ENCODE measurements at regions not wholly inside any gene's neighbourhood (a gene's known extent, or its start where the extent isn't known, plus 50 kb on each side); places are given as distances from the start of the nearest gene placed in this dataset.

DNA sequence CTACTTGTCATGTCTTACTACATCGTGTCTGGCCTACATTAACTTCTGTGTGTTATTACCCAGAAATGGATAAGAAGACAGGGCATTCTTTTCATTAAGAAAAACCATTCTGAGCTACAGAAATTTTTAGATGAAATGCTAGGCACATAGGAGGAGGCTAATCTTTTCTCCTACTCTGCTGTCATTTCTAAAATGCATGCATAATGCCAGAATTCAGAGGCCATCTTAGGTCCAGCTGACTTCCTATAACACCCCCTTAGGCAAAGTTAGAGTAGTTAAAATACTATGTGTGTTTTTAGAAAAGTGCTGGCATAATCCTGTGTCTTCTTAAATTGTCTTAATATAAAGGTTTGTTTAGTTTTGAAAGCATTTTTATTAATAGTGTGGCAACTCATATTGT, 352.6 kb downstream of the CSNK1G3 start:
- H3K4me3 ChIP-seq (ENCODE audit: low read depth, low read length) = no peak overlapping the region
- TF ChIP-seq, protein P1, sequence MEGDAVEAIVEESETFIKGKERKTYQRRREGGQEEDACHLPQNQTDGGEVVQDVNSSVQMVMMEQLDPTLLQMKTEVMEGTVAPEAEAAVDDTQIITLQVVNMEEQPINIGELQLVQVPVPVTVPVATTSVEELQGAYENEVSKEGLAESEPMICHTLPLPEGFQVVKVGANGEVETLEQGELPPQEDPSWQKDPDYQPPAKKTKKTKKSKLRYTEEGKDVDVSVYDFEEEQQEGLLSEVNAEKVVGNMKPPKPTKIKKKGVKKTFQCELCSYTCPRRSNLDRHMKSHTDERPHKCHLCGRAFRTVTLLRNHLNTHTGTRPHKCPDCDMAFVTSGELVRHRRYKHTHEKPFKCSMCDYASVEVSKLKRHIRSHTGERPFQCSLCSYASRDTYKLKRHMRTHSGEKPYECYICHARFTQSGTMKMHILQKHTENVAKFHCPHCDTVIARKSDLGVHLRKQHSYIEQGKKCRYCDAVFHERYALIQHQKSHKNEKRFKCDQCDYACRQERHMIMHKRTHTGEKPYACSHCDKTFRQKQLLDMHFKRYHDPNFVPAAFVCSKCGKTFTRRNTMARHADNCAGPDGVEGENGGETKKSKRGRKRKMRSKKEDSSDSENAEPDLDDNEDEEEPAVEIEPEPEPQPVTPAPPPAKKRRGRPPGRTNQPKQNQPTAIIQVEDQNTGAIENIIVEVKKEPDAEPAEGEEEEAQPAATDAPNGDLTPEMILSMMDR (IDR thresholded peaks at IDR 0.05; ENCODE audit: low read depth, low read length) = no peak

DNA sequence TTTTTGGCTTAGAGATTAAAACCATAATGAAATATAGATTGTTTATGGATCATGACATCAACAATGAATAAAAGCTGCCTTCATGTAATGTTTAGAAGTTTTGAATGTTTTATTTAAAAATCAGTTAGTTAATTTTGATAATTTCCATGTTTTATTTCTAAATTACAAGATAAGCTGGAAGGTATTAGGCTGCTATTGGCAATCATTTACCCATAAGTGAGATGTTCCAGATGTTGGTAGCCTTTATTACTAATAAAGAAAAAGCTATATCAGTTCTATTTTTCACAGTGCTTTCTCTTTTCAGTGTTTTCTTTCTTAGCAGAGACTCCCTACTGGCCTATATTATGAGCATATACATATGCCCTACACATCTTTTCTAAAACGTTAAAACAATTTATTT, 347.0 kb downstream of the CSNK1G3 start:
- no peak overlapping the region for H3K4me3 ChIP-seq (ENCODE audit: low read depth, low read length)
- TF ChIP-seq, protein P1 (IDR thresholded peaks at IDR 0.05; ENCODE audit: low read depth, low read length) = no peak

DNA sequence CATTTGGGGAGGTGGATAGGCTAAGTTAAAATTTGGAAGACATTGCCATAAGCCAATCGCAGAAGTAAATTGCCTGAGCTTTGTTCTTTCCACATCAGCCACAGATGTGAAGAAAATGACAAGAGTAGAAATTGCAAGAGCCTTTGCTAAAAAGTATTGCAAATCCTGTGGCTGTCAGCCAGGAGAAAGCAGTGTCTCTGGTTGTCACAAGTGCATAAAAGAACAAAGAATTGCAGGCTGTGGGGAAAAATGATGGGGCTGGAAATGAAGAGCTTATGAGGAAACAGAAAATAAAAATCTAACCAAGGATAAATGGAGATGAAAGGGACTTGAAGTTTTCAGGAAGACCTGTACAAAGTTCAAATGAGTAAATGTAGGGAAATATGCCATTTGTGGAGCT, 344.8 kb downstream of the CSNK1G3 start:
- TF ChIP-seq, protein P1 (IDR thresholded peaks at IDR 0.05; ENCODE audit: low read depth, low read length) = no peak
- H3K4me3 ChIP-seq (ENCODE audit: low read depth, low read length) = no peak overlapping the region

DNA sequence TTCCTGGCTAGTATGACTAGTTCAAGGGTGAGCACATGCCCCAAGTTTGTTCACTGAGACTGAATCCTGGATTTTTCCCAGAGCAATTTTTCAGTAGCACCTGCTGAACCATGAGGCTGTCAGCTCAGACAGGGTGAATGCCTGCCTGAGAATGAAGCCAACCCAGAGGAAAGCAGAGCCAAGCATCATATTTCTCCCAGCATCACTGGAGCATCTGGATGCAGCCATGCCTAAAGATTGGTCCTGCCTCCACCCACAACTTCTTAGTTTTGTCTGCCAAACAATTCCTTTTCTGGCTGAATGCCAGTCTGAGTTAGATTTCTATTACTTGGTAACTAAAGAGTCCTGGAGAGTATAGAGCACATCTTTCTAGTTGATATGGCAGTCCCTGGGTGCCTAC, 343.6 kb downstream of the CSNK1G3 start:
- TF ChIP-seq, protein P1 (IDR thresholded peaks at IDR 0.05; ENCODE audit: low read depth, low read length) = no peak

DNA sequence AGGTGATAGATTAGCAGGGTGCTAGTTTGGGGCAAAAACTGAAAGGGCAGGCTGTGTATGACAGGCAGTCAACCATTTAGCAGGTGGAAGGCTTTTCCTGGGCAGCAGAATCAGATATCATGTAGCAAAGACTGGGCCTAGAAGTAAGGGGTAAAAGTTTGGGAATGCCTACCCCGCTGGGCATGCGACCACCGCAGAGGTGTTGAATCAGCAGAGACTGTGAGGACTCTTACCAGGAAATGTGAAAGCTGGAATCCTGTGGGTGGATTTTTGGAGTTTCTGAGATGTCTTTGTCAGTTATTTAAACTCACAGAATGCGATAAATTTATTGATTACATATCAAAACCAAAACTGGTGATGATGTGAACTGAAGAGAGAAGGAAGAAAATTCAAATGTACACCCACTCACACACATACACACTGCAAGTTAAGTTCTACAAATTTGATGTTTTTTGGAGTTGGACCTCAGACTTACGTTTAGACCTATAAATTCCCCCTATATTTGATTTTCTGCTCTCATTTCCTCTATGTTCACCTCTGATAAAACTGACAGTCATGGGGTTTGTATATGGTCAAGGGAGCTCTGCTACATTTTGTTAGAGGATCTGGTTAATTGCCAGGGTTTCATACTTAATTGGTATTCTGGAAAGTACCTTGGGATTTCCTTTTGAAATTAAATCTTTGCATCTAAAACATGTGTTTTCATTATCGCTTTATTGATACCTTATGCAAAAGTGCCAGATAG, 333.6 kb downstream of the CSNK1G3 start:
- TF ChIP-seq, protein P1 (IDR thresholded peaks at IDR 0.05; ENCODE audit: low read depth, low read length) = no peak
- H3K4me3 ChIP-seq (ENCODE audit: low read depth, low read length) = no peak overlapping the region

More for the DNA sequence above, 343.6 kb downstream of the CSNK1G3 start:
- H3K4me3 ChIP-seq (ENCODE audit: low read depth, low read length) = no peak overlapping the region

DNA sequence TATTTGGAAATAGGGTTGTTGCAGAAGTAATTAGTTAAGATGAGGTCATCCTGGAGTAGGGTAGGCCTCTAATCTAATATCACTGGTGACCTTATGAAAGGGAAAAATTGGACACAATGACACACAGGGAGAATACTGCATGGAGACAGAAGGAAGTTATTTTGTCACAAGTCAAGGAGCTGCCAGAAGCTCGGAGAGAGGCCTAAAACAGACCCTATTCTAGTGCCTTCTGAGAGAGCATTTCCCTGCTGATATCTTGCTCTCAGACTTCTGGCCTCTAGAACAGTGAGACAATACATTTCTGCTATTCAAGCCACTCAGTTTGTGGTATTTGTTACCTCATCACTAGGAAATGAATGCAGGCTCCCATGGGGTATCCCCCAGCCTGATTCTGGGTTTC, 332.9 kb downstream of the CSNK1G3 start:
- no peak overlapping the region for H3K4me3 ChIP-seq (ENCODE audit: low read depth, low read length)
- TF ChIP-seq, protein P1 (IDR thresholded peaks at IDR 0.05; ENCODE audit: low read depth, low read length) = no peak

DNA sequence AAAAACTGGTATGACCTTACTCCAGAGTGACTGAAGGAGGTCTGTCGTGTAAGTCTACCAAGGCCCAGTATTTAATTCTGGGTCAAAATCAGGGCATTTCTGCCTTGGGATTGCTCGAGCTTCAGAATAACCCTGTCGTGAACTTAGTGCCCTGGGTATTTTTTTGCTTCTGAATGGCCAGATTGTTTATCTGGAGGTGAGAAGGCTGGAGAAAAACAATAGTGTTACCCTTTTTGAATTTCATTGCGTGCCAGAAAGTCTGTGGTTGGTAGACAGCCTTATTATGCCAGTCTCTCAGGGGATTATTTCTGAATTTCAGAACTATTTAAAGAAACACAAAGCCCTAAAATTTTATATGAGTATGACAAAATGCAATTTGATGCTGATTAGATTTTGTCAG, 323.4 kb downstream of the CSNK1G3 start:
- H3K4me3 ChIP-seq (ENCODE audit: low read depth, low read length) = no peak overlapping the region
- TF ChIP-seq, protein P1 (IDR thresholded peaks at IDR 0.05; ENCODE audit: low read depth, low read length) = no peak

Data from WI38 (cell line).